ENCODE measurements at regions not wholly inside any gene's neighbourhood (a gene's known extent, or its start where the extent isn't known, plus 50 kb on each side); places are given as distances from the start of the nearest gene placed in this dataset.
"Not testable (repeated sequence)": the region's sequence is repeated elsewhere in the genome, so short reads cannot be mapped to it uniquely, and the experiment has no call there.

DNA sequence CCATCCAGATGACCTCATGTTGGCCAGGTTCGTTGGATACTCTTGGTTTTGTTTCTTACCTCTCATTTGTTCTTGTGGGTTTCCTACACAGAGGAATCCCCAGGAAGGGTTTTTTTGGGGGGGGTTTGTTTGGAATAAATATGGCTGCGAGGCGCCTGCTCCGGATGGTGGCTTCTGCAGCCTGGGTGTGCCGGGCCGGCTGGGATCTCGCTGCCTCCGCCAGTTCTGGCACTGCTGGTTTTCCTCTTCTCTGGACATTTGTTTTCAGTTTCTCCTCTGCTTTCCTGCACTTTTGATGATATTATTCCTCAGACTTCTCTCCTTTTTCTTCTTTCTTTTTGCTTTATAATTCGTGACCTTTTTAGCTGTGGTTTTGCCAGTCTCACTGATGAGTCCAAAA, 187.4 kb downstream of the OR4M2 start:
- peaks cover 55% of the 10 kb centered on the region for H3K9me3 ChIP-seq
- no peak overlapping the region for H3K4me3 ChIP-seq
- no peaks in the 10 kb centered on the region for H3K36me3 ChIP-seq (replicated peaks)
- no peaks in the 10 kb centered on the region for H3K4me1 ChIP-seq
- in situ Hi-C loops (cut with MboI; ENCODE audit: low sequenced_read_pairs) = no loop called here
- no peak for DNase-seq (ENCODE audit: low spot score in 2 of 2)
- H3K27me3 ChIP-seq (ENCODE audit: low read depth) = no peaks in the 10 kb centered on the region

GRCh38 chr15:22268201-22268600, 187.9 kb downstream of the OR4M2 start:
- H3K4me3 ChIP-seq; H3K27me3 ChIP-seq (ENCODE audit: low read depth); H3K36me3 ChIP-seq (replicated peaks); H3K4me1 ChIP-seq; in situ Hi-C loops (cut with MboI; ENCODE audit: low sequenced_read_pairs); DNase-seq (ENCODE audit: low spot score in 2 of 2): not testable (repeated sequence)
- H3K9me3 ChIP-seq = peaks cover 51% of the 10 kb centered on the region

DNA sequence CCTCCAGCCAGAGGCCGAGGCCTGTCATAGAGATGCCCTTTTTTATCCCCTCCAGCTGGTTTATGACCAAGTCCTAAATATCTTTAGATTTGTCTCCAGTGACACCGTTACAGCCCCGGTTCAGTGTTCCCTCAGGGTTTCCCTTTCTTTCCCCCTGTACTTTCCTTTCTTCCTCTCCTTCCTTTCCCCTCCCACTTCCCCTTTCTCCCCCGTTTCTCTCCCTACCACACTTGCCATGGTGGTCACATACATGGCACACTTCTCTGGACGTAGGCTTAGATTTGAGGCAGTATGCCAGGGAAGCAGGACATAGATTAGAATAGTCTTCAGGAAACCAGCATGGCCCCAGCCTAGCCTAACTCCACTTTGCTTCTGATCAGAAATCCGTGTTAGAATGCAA, 188.3 kb downstream of the OR4M2 start:
- H3K36me3 ChIP-seq (replicated peaks); DNase-seq (ENCODE audit: low spot score in 2 of 2); in situ Hi-C loops (cut with MboI; ENCODE audit: low sequenced_read_pairs); H3K4me3 ChIP-seq; H3K27me3 ChIP-seq (ENCODE audit: low read depth); H3K4me1 ChIP-seq: not testable (repeated sequence)
- peaks cover 51% of the 10 kb centered on the region for H3K9me3 ChIP-seq

GRCh38 chr15:22272286-22273160, 186.2 kb upstream of the GOLGA6L22 start:
- H3K4me3 ChIP-seq; DNase-seq (ENCODE audit: low spot score in 2 of 2); in situ Hi-C loops (cut with MboI; ENCODE audit: low sequenced_read_pairs); H3K27me3 ChIP-seq (ENCODE audit: low read depth); H3K36me3 ChIP-seq (replicated peaks); H3K4me1 ChIP-seq: not testable (repeated sequence)
- H3K9me3 ChIP-seq = peaks cover 58% of the 10 kb centered on the region

GRCh38 chr15:22273185-22273584, 185.5 kb upstream of the GOLGA6L22 start:
- DNase-seq (ENCODE audit: low spot score in 2 of 2); in situ Hi-C loops (cut with MboI; ENCODE audit: low sequenced_read_pairs); H3K4me1 ChIP-seq; H3K4me3 ChIP-seq; H3K36me3 ChIP-seq (replicated peaks); H3K27me3 ChIP-seq (ENCODE audit: low read depth): not testable (repeated sequence)
- H3K9me3 ChIP-seq = peaks cover 55% of the 10 kb centered on the region

GRCh38 chr15:22274376-22274775, 184.3 kb upstream of the GOLGA6L22 start:
- in situ Hi-C loops (cut with MboI; ENCODE audit: low sequenced_read_pairs); H3K4me3 ChIP-seq; DNase-seq (ENCODE audit: low spot score in 2 of 2); H3K27me3 ChIP-seq (ENCODE audit: low read depth); H3K4me1 ChIP-seq; H3K36me3 ChIP-seq (replicated peaks): not testable (repeated sequence)
- peaks cover 50% of the 10 kb centered on the region for H3K9me3 ChIP-seq

- H3K4me3 ChIP-seq; H3K27me3 ChIP-seq (ENCODE audit: low read depth); DNase-seq (ENCODE audit: low spot score in 2 of 2); H3K36me3 ChIP-seq (replicated peaks); in situ Hi-C loops (cut with MboI; ENCODE audit: low sequenced_read_pairs); H3K4me1 ChIP-seq: not testable (repeated sequence)
- H3K9me3 ChIP-seq = peaks cover 38% of the 10 kb centered on the region
These were observed 177.9 kb upstream of the GOLGA6L22 start for GRCh38 chr15:22280770-22281169.

DNA sequence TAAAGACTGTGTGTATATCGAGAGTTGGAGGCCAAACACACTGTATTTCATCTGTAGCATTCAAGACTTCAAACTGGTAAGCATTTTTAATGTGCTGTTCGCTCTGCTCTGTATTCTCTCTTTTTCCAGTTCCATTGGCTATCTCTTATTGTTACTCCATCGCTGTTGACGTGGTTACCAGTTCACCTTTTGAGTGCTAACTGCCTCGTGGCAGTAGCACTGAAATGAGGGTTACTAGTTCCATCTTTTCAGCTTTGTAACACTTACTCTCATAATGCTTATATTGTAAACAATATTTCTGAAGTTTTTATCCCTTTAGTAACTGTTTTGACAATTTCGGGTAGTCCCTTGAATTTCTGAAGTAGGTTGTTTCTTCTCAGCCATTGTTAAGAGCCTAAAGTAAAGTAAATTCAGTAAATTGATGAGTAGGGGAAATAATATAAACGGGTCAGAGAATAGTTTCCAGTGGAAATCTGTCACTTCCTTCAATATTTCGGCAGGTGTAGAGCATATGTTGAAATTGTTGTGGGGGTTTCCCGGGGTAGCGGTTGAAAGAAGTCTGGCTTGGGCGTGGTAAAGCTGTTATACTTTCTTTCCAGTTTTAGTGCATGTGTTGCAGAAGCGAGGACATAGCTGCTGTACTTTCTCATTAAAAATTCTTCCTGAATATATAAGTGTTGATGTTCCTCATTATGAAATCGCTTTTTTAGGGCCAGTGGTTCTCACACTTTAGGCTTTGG, 175.7 kb upstream of the GOLGA6L22 start:
- H3K9me3 ChIP-seq = peaks cover 32% of the 10 kb centered on the region
- H3K36me3 ChIP-seq (replicated peaks); H3K27me3 ChIP-seq (ENCODE audit: low read depth); H3K4me3 ChIP-seq; DNase-seq (ENCODE audit: low spot score in 2 of 2); H3K4me1 ChIP-seq; in situ Hi-C loops (cut with MboI; ENCODE audit: low sequenced_read_pairs): not testable (repeated sequence)

DNA sequence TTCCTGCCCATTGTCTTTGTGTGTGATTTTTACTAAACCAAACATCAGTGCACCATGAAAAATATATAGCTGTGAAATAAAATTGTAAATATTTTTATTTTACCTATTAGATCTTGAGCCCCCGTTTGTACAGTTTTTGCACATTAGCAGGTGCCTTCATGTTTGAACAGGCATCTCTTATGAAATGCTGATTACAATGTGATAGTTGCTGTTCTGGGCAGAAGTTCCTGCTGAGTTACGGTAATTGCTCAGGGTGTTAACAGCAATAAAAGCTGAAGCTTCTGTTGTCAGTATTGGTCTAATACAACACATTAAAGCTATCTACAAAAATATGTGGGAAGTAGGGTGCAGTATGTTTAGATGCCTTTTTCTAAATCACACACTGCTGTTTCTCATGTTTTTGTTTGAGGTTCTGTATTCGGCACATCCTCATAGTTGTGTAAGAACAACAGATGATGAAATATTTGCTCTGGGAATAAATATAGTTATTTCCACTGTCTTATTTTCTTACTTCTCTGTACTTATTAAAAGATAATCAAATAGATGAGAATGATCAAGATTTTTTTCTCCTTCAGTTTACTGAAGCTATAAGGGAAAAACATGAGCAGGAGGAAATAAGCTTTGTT, 173.8 kb upstream of the GOLGA6L22 start:
- in situ Hi-C loops (cut with MboI; ENCODE audit: low sequenced_read_pairs); H3K36me3 ChIP-seq (replicated peaks); H3K27me3 ChIP-seq (ENCODE audit: low read depth); H3K4me1 ChIP-seq; H3K4me3 ChIP-seq; DNase-seq (ENCODE audit: low spot score in 2 of 2): not testable (repeated sequence)
- H3K9me3 ChIP-seq = peaks cover 24% of the 10 kb centered on the region

GRCh38 chr15:22291054-22291453, 167.6 kb upstream of the GOLGA6L22 start:
- DNase-seq (ENCODE audit: low spot score in 2 of 2); H3K27me3 ChIP-seq (ENCODE audit: low read depth); H3K4me1 ChIP-seq; H3K4me3 ChIP-seq; in situ Hi-C loops (cut with MboI; ENCODE audit: low sequenced_read_pairs); H3K36me3 ChIP-seq (replicated peaks): not testable (repeated sequence)
- peaks cover 33% of the 10 kb centered on the region for H3K9me3 ChIP-seq

GRCh38 chr15:22303112-22303511, 155.6 kb upstream of the GOLGA6L22 start:
- H3K9me3 ChIP-seq; in situ Hi-C loops (cut with MboI; ENCODE audit: low sequenced_read_pairs); DNase-seq (ENCODE audit: low spot score in 2 of 2); H3K4me3 ChIP-seq; H3K27me3 ChIP-seq (ENCODE audit: low read depth); H3K36me3 ChIP-seq (replicated peaks); H3K4me1 ChIP-seq: not testable (repeated sequence)

Data from HAP-1 (cell line).